GM19023 (cell line): ENCODE measurements at regions not wholly inside any gene's neighbourhood (a gene's known extent, or its start where the extent isn't known, plus 50 kb on each side); places are given as distances from the start of the nearest gene placed in this dataset.
"Not testable (repeated sequence)": the region's sequence is repeated elsewhere in the genome, so short reads cannot be mapped to it uniquely, and the experiment has no call there.

Experiments used
- ATAC-seq: cut with Tn5 transposase; IDR thresholded peaks from one replicate; pipeline ENCODE4 v1.9.1; 2021; ENCODE audit warnings: mild to moderate bottlenecking, moderate library complexity; ENCODE audit not compliant: unreplicated experiment

GRCh38 chr22:48929276-48929790 is 898.3 kb downstream of the BRD1 start:
- no peak for ATAC-seq

- no peak for ATAC-seq
Measured at GRCh38 chr22:48927591-48927990, 900.1 kb downstream of the BRD1 start.

- no peak for ATAC-seq
Measured at GRCh38 chr22:48926643-48927042, 901.0 kb downstream of the BRD1 start.

GRCh38 chr22:48926136-48926535 is 901.5 kb downstream of the BRD1 start:
- no peak for ATAC-seq

GRCh38 chr22:48925450-48925849 is 902.2 kb downstream of the BRD1 start:
- ATAC-seq = no peak

GRCh38 chr22:48923996-48924395 is 903.7 kb downstream of the BRD1 start:
- ATAC-seq = no peak

- no peak for ATAC-seq
Measured at GRCh38 chr22:48923165-48923865, 904.4 kb downstream of the BRD1 start.

- no peak for ATAC-seq
Measured at GRCh38 chr22:48921411-48921903, 906.2 kb downstream of the BRD1 start.

- ATAC-seq = no peak
Measured at GRCh38 chr22:48920776-48921241, 906.9 kb downstream of the BRD1 start.

- ATAC-seq = no peak
Measured at GRCh38 chr22:48919851-48920589, 907.7 kb downstream of the BRD1 start.

- no peak for ATAC-seq
Measured at GRCh38 chr22:48919187-48919590, 908.5 kb downstream of the BRD1 start.

GRCh38 chr22:48918585-48919186 is 909.0 kb downstream of the BRD1 start:
- ATAC-seq = no peak

GRCh38 chr22:48912356-48913066 is 915.2 kb downstream of the BRD1 start:
- not testable (repeated sequence) for ATAC-seq

GRCh38 chr22:48911647-48912046 is 916.0 kb downstream of the BRD1 start:
- ATAC-seq = not testable (repeated sequence)

- ATAC-seq = not testable (repeated sequence)
Measured at GRCh38 chr22:48911067-48911466, 916.6 kb downstream of the BRD1 start.

GRCh38 chr22:48908547-48908946 is 919.1 kb downstream of the BRD1 start:
- no peak for ATAC-seq

GRCh38 chr22:48907591-48907990 is 920.1 kb downstream of the BRD1 start:
- no peak for ATAC-seq

- no peak for ATAC-seq
Measured at GRCh38 chr22:48906216-48906835, 921.3 kb downstream of the BRD1 start.

GRCh38 chr22:48905206-48905975 is 922.3 kb downstream of the BRD1 start:
- ATAC-seq = no peak
